Thoracic aorta (tissue), 2 donors: ENCODE measurements at regions not wholly inside any gene's neighbourhood (a gene's known extent, or its start where the extent isn't known, plus 50 kb on each side); places are given as distances from the start of the nearest gene placed in this dataset.

Source experiments
- ATAC-seq: fragments of 150-250 bp; one replicate; pipeline ENCODE4 v1.8.0; 2017; ENCODE audit warnings: low read depth; ENCODE audit not compliant: insufficient number of reproducible peaks, low FRiP score
- DNase-seq: peaks from one replicate; pipeline ENCODE4 v3.0.0-alpha.2; 2020; ENCODE audit warnings: low spot score
- H3K27ac ChIP-seq, 2 donors: fragments of 200-600 bp; sonication (generic); 1 replicate in 1 of 2; 2 replicates in 1 of 2; pipeline ENCODE4 v1.5.1; 2016; ENCODE audit warnings: mild to moderate bottlenecking in 2 of 2, moderate library complexity in 2 of 2
- H3K27me3 ChIP-seq: fragments of 200-600 bp; sonication (generic); replicated peaks from 2 replicates; pipeline ENCODE4 v1.6.0; 2016; ENCODE audit warnings: mild to moderate bottlenecking; ENCODE audit not compliant: insufficient read depth
- H3K36me3 ChIP-seq: fragments of 200-600 bp; sonication (generic); one replicate; pipeline ENCODE4 v1.5.1; 2016
- H3K4me1 ChIP-seq, 2 donors: fragments of 200-600 bp; sonication (generic); 1 replicate in 1 of 2; 2 replicates in 1 of 2; pipeline versions ENCODE4 v1.5.1 to v1.6.0; 2016; ENCODE audit warnings: low read depth in 2 of 2, mild to moderate bottlenecking in 1 of 2; ENCODE audit not compliant: control insufficient read depth in 1 of 2
- H3K4me3 ChIP-seq: fragments of 200-600 bp; sonication (generic); 2 replicates; pipeline ENCODE4 v1.5.1; 2016; ENCODE audit warnings: mild to moderate bottlenecking
- H3K9me3 ChIP-seq: fragments of 200-600 bp; sonication (generic); 2 replicates; pipeline ENCODE4 v1.5.1; 2016
- TF ChIP-seq, protein P1 (sequence below): fragments of 200-600 bp; sonication (generic); IDR thresholded peaks from one replicate; pipeline ENCODE4 v1.5.1; 2019; ENCODE audit warnings: antibody characterized with exemption

- TF ChIP-seq, protein P1, sequence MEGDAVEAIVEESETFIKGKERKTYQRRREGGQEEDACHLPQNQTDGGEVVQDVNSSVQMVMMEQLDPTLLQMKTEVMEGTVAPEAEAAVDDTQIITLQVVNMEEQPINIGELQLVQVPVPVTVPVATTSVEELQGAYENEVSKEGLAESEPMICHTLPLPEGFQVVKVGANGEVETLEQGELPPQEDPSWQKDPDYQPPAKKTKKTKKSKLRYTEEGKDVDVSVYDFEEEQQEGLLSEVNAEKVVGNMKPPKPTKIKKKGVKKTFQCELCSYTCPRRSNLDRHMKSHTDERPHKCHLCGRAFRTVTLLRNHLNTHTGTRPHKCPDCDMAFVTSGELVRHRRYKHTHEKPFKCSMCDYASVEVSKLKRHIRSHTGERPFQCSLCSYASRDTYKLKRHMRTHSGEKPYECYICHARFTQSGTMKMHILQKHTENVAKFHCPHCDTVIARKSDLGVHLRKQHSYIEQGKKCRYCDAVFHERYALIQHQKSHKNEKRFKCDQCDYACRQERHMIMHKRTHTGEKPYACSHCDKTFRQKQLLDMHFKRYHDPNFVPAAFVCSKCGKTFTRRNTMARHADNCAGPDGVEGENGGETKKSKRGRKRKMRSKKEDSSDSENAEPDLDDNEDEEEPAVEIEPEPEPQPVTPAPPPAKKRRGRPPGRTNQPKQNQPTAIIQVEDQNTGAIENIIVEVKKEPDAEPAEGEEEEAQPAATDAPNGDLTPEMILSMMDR = no peak
- Histone ChIP-seq H3K4me1 (no peaks in the 10 kb centered on the region), H3K4me3 (no peak overlapping the region), H3K9me3 (no peaks in the 10 kb centered on the region), H3K27me3 (no peaks in the 10 kb centered on the region), H3K27ac (no peak overlapping the region), H3K36me3 (no peaks in the 10 kb centered on the region)
- DNase-seq = no peak
- no peak for ATAC-seq
These were observed 205.1 kb upstream of the RBBP8 start for GRCh38 chr18:22728016-22728415.

GRCh38 chr18:22728481-22729105 lies 204.5 kb upstream of the RBBP8 start:
- Histone ChIP-seq H3K4me3 (no peak overlapping the region), H3K27me3 (no peaks in the 10 kb centered on the region), H3K9me3 (no peaks in the 10 kb centered on the region), H3K27ac (no peak overlapping the region), H3K36me3 (no peaks in the 10 kb centered on the region), H3K4me1 (no peaks in the 10 kb centered on the region)
- TF ChIP-seq, protein P1 = no peak
- ATAC-seq (no peak), DNase-seq (no peak)

DNA sequence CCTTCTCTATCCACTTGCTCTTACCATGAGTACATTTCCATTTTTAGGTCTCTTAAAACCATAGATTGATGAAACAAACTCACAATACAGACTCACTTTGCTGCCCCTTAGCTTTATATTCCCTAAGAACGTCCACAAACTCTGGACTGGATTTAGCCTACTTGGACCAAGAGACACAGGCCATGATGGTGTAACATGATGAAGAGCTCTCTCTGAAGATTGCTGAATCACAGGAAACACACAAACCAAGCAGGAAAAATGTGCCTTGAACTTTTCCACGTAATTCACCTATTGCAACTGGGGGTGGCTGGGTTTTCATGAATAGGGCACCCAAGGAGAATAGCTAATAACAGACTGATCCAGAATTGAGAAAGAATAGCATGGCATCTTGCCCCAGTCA lies 201.7 kb upstream of the RBBP8 start:
- ATAC-seq = no peak
- TF ChIP-seq, protein P1 = no peak

DNA sequence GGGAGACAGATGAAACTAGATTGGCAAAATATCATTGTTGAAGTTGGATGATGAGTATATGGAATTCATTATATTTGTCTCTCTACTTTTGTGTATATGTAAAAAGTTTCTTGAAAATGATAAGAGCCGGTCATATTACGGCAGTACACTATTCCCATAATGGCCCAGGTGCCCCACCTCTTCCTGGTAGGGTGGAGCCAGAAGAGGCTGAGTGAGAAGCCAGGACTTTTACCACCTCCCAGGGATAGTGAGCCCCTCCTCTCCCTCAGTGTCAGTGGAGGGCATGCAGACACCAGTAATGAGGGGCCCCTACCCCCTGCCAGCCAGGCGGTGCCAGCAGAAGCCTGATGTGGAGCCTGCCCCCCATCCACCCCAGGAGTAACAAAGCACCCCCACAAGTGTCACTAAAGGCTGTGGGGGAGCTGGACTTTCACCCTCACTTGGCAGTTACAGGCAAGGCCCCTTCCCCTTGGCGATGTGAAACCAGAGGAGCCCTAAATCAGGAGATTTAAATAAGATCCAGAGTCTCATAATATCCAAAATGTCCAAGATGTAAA lies 198.9 kb upstream of the RBBP8 start:
- no peak for DNase-seq
- H3K9me3 ChIP-seq = no peaks in the 10 kb centered on the region

More for the DNA sequence above, 201.7 kb upstream of the RBBP8 start:
- H3K27me3 ChIP-seq = no peaks in the 10 kb centered on the region
- no peaks in the 10 kb centered on the region for H3K9me3 ChIP-seq
- no peaks in the 10 kb centered on the region for H3K36me3 ChIP-seq
- H3K27ac ChIP-seq = no peak overlapping the region
- DNase-seq = no peak
- no peak overlapping the region for H3K4me3 ChIP-seq
- no peaks in the 10 kb centered on the region for H3K4me1 ChIP-seq

DNA sequence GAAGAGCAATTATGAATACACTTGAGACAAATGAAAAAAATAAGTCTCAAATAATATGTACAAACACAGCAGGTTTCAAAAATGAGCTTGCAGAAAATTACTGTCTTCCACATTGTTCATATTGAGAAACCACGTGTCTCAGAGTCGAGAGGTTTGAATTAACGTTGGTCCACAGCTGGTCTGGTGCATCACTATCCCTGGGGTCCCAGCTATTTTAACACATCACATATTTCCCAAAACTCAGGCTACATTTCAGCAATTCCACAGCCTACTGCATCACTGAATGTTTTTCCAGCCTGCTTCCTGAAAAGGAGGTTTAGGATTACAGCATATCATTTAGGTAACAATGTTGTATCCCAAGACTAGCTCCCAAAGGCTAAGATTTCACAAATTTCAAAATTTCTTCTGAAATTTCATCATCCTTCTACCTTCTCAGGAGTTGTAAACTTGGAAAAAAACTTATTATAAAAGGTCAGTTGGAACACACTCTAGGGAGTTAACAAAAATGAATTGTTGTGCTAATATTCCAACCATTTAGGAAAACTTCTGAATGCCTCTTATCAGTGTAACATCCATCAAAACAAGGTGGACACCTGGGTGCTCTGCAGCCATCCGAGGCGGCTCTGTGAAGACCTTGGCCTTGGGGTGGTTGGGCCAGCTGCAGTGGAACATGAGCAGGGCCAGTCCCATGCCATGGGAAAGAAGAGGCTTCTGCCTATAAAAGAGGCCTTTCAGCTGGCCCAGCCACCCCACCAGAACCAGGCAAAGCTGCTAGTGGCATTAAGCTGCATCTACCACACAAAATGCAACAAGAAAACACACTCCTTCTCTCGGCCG lies 198.1 kb upstream of the RBBP8 start:
- TF ChIP-seq, protein P1 = no peak
- no peak for ATAC-seq

More for the DNA sequence above, 198.9 kb upstream of the RBBP8 start:
- Histone ChIP-seq H3K4me3 (no peak overlapping the region), H3K4me1 (peaks cover 0 to 9% of the 10 kb centered on the region in 2 donors), H3K27ac (no peak overlapping the region), H3K36me3 (no peaks in the 10 kb centered on the region), H3K27me3 (no peaks in the 10 kb centered on the region)
- ATAC-seq = no peak
- TF ChIP-seq, protein P1 = no peak

More for the DNA sequence above, 198.1 kb upstream of the RBBP8 start:
- no peak overlapping the region for H3K4me3 ChIP-seq
- H3K36me3 ChIP-seq = no peaks in the 10 kb centered on the region
- H3K27ac ChIP-seq = no peak overlapping the region
- DNase-seq = no peak
- H3K9me3 ChIP-seq = no peaks in the 10 kb centered on the region
- H3K4me1 ChIP-seq = peaks cover 5 to 15% of the 10 kb centered on the region in 2 donors
- no peaks in the 10 kb centered on the region for H3K27me3 ChIP-seq
